Retinal pigment epithelial cell (primary cell): ENCODE measurements at regions not wholly inside any gene's neighbourhood (a gene's known extent, or its start where the extent isn't known, plus 50 kb on each side); places are given as distances from the start of the nearest gene placed in this dataset.

Experiments used
- DNase-seq: peaks from one replicate; pipeline ENCODE4 v3.0.0-alpha.2; 2010; ENCODE audit warnings: low read depth
- H3K4me3 ChIP-seq: 2 replicates; pipeline ENCODE4 v1.5.1; 2011; ENCODE audit warnings: mild to moderate bottlenecking, low read length, control low read depth, moderate library complexity
- TF ChIP-seq, protein P1 (sequence below): conservative IDR thresholded peaks from 2 replicates; pipeline ENCODE4 v1.5.1; 2011; ENCODE audit warnings: low read depth, low read length, control low read depth, inconsistent platforms

DNA sequence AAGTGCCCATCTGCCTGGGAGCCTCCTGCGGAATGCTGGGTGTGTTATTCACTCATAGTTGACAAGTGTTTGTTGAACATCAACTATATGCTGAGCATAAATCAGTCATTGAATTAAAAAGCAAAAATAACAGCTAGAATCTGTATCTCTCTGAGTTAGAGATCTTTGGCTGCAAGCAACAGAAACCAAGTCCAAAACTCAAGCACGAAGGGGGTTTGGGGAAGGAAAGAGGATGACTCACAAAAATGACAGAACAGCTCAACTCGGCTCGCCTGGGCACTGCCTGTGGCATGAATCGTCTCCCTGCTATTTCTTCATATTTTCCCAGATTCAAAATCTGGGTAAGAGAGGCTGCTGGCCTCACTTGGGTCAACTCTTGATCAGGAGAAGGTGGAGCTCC lies 72.6 kb upstream of the NCOR2 start:
- DNase-seq = no peak
- TF ChIP-seq, protein P1, sequence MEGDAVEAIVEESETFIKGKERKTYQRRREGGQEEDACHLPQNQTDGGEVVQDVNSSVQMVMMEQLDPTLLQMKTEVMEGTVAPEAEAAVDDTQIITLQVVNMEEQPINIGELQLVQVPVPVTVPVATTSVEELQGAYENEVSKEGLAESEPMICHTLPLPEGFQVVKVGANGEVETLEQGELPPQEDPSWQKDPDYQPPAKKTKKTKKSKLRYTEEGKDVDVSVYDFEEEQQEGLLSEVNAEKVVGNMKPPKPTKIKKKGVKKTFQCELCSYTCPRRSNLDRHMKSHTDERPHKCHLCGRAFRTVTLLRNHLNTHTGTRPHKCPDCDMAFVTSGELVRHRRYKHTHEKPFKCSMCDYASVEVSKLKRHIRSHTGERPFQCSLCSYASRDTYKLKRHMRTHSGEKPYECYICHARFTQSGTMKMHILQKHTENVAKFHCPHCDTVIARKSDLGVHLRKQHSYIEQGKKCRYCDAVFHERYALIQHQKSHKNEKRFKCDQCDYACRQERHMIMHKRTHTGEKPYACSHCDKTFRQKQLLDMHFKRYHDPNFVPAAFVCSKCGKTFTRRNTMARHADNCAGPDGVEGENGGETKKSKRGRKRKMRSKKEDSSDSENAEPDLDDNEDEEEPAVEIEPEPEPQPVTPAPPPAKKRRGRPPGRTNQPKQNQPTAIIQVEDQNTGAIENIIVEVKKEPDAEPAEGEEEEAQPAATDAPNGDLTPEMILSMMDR = no peak
- no peak overlapping the region for H3K4me3 ChIP-seq

DNA sequence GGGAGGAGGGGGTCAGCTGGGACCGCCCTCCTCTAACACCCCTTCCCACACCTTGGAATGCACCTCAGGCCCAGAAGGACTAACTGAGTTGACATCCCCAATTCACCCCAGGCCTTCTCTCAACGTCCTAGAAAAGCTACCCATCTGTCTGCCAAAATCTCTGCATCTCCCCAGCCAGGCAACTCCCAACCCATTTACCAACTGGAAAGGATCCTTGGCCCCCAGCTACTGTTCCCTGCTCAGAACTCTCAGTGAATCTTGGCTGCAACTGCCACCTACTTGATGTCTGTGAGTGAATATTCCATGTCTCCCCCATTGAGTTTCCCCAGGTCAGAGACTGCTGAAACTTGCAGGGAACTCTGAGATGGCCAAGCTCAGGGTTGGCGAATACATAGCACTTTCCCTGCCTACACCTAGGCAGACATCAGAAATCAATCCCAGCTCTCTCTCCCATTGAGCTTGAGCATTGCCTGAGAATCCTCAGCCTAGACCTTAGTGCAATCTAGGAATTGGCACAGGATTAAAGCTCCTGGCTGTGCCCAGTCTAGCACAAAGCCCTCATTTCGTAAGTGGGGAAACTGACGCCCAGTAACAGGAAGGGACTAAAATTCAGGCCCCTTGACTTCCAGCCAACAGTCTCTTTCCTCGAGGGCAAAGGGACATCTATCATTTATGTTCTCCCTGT lies 71.9 kb upstream of the NCOR2 start:
- no peak overlapping the region for H3K4me3 ChIP-seq
- no peak for DNase-seq
- TF ChIP-seq, protein P1 = no peak

DNA sequence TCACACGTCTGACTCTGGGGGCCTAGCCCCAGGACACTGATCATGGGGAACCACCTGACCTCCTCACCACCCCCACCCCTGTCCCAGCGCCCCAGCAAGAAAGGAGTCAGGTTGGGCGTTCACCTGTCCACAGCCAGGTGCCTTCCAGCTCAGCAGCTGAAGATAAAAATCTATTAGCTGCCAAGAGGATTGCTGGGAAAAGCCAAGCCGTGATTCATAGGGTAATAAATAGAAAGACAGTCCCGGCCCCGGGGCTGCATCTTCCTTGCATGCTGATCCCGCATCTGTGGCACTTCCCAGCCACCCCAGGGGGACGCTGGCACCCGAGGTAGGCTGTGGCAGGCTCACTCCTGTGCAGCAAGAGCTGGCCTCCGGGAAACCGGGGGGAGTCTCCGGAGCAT lies 70.2 kb upstream of the NCOR2 start:
- H3K4me3 ChIP-seq = no peak overlapping the region
- TF ChIP-seq, protein P1 = no peak
- DNase-seq = no peak

DNA sequence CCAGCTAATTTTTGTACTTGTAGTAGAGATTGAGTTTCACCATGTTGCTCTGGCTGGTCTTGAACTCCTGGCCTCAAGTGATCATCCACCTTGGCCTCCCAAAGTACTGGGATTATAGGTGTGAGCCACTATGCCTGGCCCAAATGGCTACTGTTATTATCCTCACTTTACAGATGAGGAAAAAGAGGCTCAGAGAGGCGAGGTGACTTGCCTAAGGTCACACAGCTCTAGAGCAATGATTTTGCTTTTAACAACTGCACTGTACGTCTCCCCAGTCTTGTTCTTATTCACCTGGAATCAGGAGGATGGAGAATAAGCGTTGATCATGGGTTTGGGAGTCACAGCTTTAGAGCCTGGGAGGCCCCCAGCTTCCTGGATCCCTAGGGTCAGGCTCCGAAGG lies 69.8 kb upstream of the NCOR2 start:
- no peak overlapping the region for H3K4me3 ChIP-seq
- TF ChIP-seq, protein P1 = no peak

DNA sequence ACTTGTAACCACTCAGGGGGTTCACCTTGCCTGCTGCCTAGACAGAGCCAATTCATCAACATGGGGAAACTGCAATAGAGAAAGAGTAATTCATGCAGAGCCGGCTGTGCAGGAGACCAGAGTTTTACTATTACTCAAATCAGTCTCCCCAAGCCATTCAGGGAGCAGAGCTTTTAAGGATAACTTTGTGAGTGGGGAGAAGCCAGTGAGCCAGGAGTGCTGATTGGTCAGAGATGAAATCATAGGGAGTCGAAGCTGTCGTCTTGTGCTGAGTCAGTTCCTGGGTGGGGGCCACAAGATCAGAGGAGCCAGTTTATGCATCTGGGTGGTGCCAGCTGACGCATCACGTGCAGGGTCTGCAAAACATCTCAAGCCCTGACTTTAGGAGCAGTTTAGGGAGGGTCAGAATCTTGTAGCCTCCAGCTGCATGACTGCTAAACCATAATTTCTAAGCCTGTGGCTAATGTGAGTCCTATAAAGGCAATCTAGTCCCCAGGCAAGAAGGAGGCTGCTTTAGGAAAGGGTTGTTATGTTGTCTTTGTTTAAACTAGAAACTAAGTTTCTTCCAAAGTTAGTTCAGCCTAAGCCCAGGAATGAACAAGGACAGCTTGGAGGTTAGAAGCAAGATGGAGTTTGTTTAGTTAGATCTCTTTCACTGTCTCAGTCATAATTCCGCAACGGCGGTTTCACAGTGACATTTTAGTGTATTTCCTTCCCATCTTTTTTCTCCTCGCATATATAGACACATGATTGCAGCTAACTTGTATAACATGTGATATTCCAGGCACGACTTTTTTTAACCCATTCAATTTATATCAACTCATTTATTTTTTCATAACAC lies 68.9 kb upstream of the NCOR2 start:
- DNase-seq = peak; percentile 36
- no peak overlapping the region for H3K4me3 ChIP-seq
- TF ChIP-seq, protein P1 = no peak

More for the DNA sequence above, 69.8 kb upstream of the NCOR2 start:
- DNase-seq = no peak

DNA sequence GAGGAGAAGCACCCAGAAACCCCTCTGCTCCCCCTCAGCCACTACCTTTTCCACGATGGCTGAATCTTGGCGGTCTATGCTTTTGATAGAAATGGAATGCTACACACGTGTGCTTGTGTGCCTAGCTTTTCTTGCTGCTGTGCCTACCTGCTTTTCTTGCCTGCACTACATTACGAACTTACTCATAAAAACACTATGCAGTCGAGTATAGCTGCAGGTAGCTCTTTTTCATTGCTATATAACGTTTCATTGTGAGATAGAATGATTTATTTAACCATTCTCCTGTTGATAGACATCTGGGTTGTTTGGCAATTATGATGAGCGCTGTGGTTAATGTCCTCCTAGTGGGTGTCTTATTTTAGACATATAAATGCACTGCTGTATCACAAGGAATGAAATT lies 67.9 kb upstream of the NCOR2 start:
- H3K4me3 ChIP-seq = no peak overlapping the region
- TF ChIP-seq, protein P1 = no peak
- no peak for DNase-seq
